ENCODE measurements at regions not wholly inside any gene's neighbourhood (a gene's known extent, or its start where the extent isn't known, plus 50 kb on each side); places are given as distances from the start of the nearest gene placed in this dataset.

- no peak for TF ChIP-seq CTCF (IDR thresholded peaks at IDR 0.05)
- Histone ChIP-seq H3K36me3 (no peaks in the 10 kb centered on the region), H3K27ac (no peak overlapping the region), H3K9me3 (peaks cover 6% of the 10 kb centered on the region), H3K4me1 (no peaks in the 10 kb centered on the region), H3K4me3 (no peak overlapping the region), H3K27me3 (ENCODE audit: low read depth) (no peaks in the 10 kb centered on the region)
- intact Hi-C loops (cut with DNase I): no loop called here
- ATAC-seq (no peak), DNase-seq (no peak)
Observed at GRCh38 chr14:81859046-81859445, 325.4 kb upstream of the SEL1L start.

GRCh38 chr14:81868172-81868571 lies 334.5 kb upstream of the SEL1L start:
- no peaks in the 10 kb centered on the region for H3K9me3 ChIP-seq
- intact Hi-C loops (cut with DNase I): no loop called here
- no peak for ATAC-seq

GRCh38 chr14:81871706-81872105 lies 338.1 kb upstream of the SEL1L start:
- intact Hi-C loops (cut with DNase I): no loop called here
- no peaks in the 10 kb centered on the region for H3K36me3 ChIP-seq
- H3K4me1 ChIP-seq: no peaks in the 10 kb centered on the region

More at GRCh38 chr14:81868172-81868571, 334.5 kb upstream of the SEL1L start:
- no peak for TF ChIP-seq CTCF (IDR thresholded peaks at IDR 0.05)
- no peaks in the 10 kb centered on the region for H3K27me3 ChIP-seq (ENCODE audit: low read depth)
- H3K36me3 ChIP-seq: no peaks in the 10 kb centered on the region
- no peak overlapping the region for H3K4me3 ChIP-seq
- no peak overlapping the region for H3K27ac ChIP-seq
- no peak for DNase-seq
- H3K4me1 ChIP-seq: no peaks in the 10 kb centered on the region

GRCh38 chr14:81884382-81884781 lies 350.7 kb upstream of the SEL1L start:
- Histone ChIP-seq H3K4me3 (no peak overlapping the region), H3K4me1 (no peaks in the 10 kb centered on the region), H3K9me3 (no peaks in the 10 kb centered on the region), H3K36me3 (no peaks in the 10 kb centered on the region), H3K27me3 (ENCODE audit: low read depth) (no peaks in the 10 kb centered on the region), H3K27ac (no peak overlapping the region)
- TF ChIP-seq CTCF (IDR thresholded peaks at IDR 0.05): no peak
- intact Hi-C loops (cut with DNase I): no loop called here
- no peak for DNase-seq
- ATAC-seq: no peak

More at GRCh38 chr14:81871706-81872105, 338.1 kb upstream of the SEL1L start:
- Histone ChIP-seq H3K27me3 (ENCODE audit: low read depth) (no peaks in the 10 kb centered on the region), H3K4me3 (no peak overlapping the region), H3K9me3 (no peaks in the 10 kb centered on the region), H3K27ac (no peak overlapping the region)
- ATAC-seq: no peak
- DNase-seq: no peak
- TF ChIP-seq CTCF (IDR thresholded peaks at IDR 0.05): no peak

- H3K4me1 ChIP-seq: no peaks in the 10 kb centered on the region
- H3K27me3 ChIP-seq (ENCODE audit: low read depth): no peaks in the 10 kb centered on the region
- intact Hi-C loops (cut with DNase I): no loop called here
- H3K36me3 ChIP-seq: no peaks in the 10 kb centered on the region
- no peak for TF ChIP-seq CTCF (IDR thresholded peaks at IDR 0.05)
- no peak overlapping the region for H3K27ac ChIP-seq
- ATAC-seq: no peak
- no peak overlapping the region for H3K4me3 ChIP-seq
- no peak for DNase-seq
- no peaks in the 10 kb centered on the region for H3K9me3 ChIP-seq
Observed at GRCh38 chr14:81886588-81886987, 352.9 kb upstream of the SEL1L start.

GRCh38 chr14:81889529-81889928 lies 355.9 kb upstream of the SEL1L start:
- H3K9me3 ChIP-seq: no peaks in the 10 kb centered on the region
- intact Hi-C loops (cut with DNase I): no loop called here
- no peak for ATAC-seq

More at GRCh38 chr14:81889529-81889928, 355.9 kb upstream of the SEL1L start:
- Histone ChIP-seq H3K27me3 (ENCODE audit: low read depth) (no peaks in the 10 kb centered on the region), H3K27ac (no peak overlapping the region), H3K4me3 (no peak overlapping the region), H3K4me1 (no peaks in the 10 kb centered on the region), H3K36me3 (no peaks in the 10 kb centered on the region)
- DNase-seq: no peak
- no peak for TF ChIP-seq CTCF (IDR thresholded peaks at IDR 0.05)
